AML-193 (cell line): ENCODE measurements at regions not wholly inside any gene's neighbourhood (a gene's known extent, or its start where the extent isn't known, plus 50 kb on each side); places are given as distances from the start of the nearest gene placed in this dataset.

Experiments used
- DNase-seq, 2 experiments: peaks; one replicate each; lab custom pipeline; 2025; lab: John Stamatoyannopoulos, UW

- no peak for DNase-seq
These were observed 510.1 kb upstream of the LARGE1 start for GRCh38 chr22:34430386-34430785.

GRCh38 chr22:34434371-34434770, 514.1 kb upstream of the LARGE1 start:
- no peak for DNase-seq

- no peak for DNase-seq
These were observed 516.9 kb upstream of the LARGE1 start for GRCh38 chr22:34437140-34437539.

- DNase-seq: no peak
These were observed 534.3 kb upstream of the LARGE1 start for GRCh38 chr22:34454598-34454997.

- no peak for DNase-seq
These were observed 542.5 kb upstream of the LARGE1 start for GRCh38 chr22:34462795-34463194.

- no peak for DNase-seq
These were observed 555.6 kb upstream of the LARGE1 start for GRCh38 chr22:34475886-34476285.

GRCh38 chr22:34476762-34477161, 556.5 kb upstream of the LARGE1 start:
- DNase-seq: no peak

- no peak for DNase-seq
These were observed 560.8 kb upstream of the LARGE1 start for GRCh38 chr22:34481090-34481489.

GRCh38 chr22:34486381-34486780, 566.1 kb upstream of the LARGE1 start:
- no peak for DNase-seq

GRCh38 chr22:34489861-34490260, 569.6 kb upstream of the LARGE1 start:
- no peak for DNase-seq

- DNase-seq: no peak
These were observed 570.6 kb upstream of the LARGE1 start for GRCh38 chr22:34490886-34491285.

- no peak for DNase-seq
These were observed 572.5 kb upstream of the ISX start for GRCh38 chr22:34493486-34493885.

GRCh38 chr22:34501366-34501965, 564.5 kb upstream of the ISX start:
- DNase-seq: no peak

GRCh38 chr22:34502821-34503220, 563.1 kb upstream of the ISX start:
- DNase-seq: no peak

- DNase-seq: no peak
These were observed 557.2 kb upstream of the ISX start for GRCh38 chr22:34508797-34509196.

GRCh38 chr22:34526681-34527080, 539.3 kb upstream of the ISX start:
- DNase-seq: no peak

GRCh38 chr22:34534101-34534500, 531.9 kb upstream of the ISX start:
- no peak for DNase-seq

GRCh38 chr22:34567367-34567766, 498.6 kb upstream of the ISX start:
- no peak for DNase-seq

GRCh38 chr22:34570408-34570807, 495.6 kb upstream of the ISX start:
- no peak for DNase-seq

GRCh38 chr22:34579519-34579918, 486.4 kb upstream of the ISX start:
- no peak for DNase-seq

GRCh38 chr22:34587357-34588356, 478.3 kb upstream of the ISX start:
- no peak for DNase-seq

GRCh38 chr22:34588871-34589545, 476.9 kb upstream of the ISX start:
- DNase-seq: no peak
